ENCODE measurements at regions not wholly inside any gene's neighbourhood (a gene's known extent, or its start where the extent isn't known, plus 50 kb on each side); places are given as distances from the start of the nearest gene placed in this dataset.

- Histone ChIP-seq H4K8ac (ENCODE audit: extremely low read depth, insufficient read depth, low read length) (no peak overlapping the region), H3K79me1 (ENCODE audit: low read depth, low read length) (peaks cover 3% of the 10 kb centered on the region; the same call in 1 of the 2 replicates), H2BK120ac (replicated peaks; ENCODE audit: low read depth, low read length) (no peak overlapping the region), H2AFZ (ENCODE audit: low read length) (no peak overlapping the region), H2BK15ac (ENCODE audit: low read length) (no peak overlapping the region), H2BK12ac (ENCODE audit: low read depth, low read length) (no peak overlapping the region), H3K27ac (ENCODE audit: low read depth, low read length) (no peak overlapping the region), H3K23ac (ENCODE audit: insufficient read length) (no peak overlapping the region), H3K56ac (replicated peaks; ENCODE audit: insufficient read length, low read depth, low read length) (no peak overlapping the region), H4K91ac (replicated peaks; ENCODE audit: insufficient read length, low read length) (no peak overlapping the region), H3K14ac (ENCODE audit: insufficient read length) (no peak overlapping the region), H3K18ac (ENCODE audit: extremely low read depth, low read length) (no peak overlapping the region), H3K9ac (replicated peaks in 1 of 4; ENCODE audit: extremely low read depth in 1 of 4, low read depth in 3 of 4, low read length in 3 of 4) (no peak overlapping the region), H4K20me1 (replicated peaks in 1 of 2; ENCODE audit: control insufficient read depth in 1 of 2, insufficient read depth in 2 of 2, low read length in 2 of 2) (peaks cover 1 to 6% of the 10 kb centered on the region in 2 experiments), H3K9me3 (ENCODE audit: insufficient read depth in 2 of 2, low read depth in 1 of 2, low read length in 1 of 2) (no peaks in the 10 kb centered on the region), H3K79me2 (ENCODE audit: control insufficient read depth in 1 of 2, insufficient read depth in 2 of 2, low read length in 2 of 2) (peaks cover 0 to 83% of the 10 kb centered on the region in 2 experiments; a peak in 2 of 4 replicates), H3K27me3 (replicated peaks in 1 of 4; ENCODE audit: control insufficient read depth in 3 of 4, extremely low read depth in 1 of 4, insufficient read depth in 3 of 4, low read length in 3 of 4) (no peaks in the 10 kb centered on the region), H3K4me2 (ENCODE audit: insufficient read depth in 1 of 2, low read depth in 2 of 2, low read length in 2 of 2) (no peak overlapping the region), H2AK5ac (ENCODE audit: low read depth, low read length) (no peak overlapping the region), H2BK5ac (ENCODE audit: low read depth, low read length) (no peak overlapping the region), H3K4me1 (replicated peaks in 1 of 4; ENCODE audit: control insufficient read depth in 3 of 4, insufficient read depth in 4 of 4, low read length in 3 of 4) (peaks cover 4 to 19% (median 13%) of the 10 kb centered on the region in 4 experiments; a peak in 6 of 7 replicates), H4K5ac (ENCODE audit: insufficient read length, low read depth, low read length) (no peak overlapping the region), H3K36me3 (ENCODE audit: control insufficient read depth in 2 of 4, insufficient read depth in 4 of 4, low read length in 3 of 4) (no peaks in the 10 kb centered on the region), H3K4me3 (ENCODE audit: extremely low read depth in 1 of 4, insufficient read depth in 2 of 4, low read depth in 3 of 4, low read length in 4 of 4) (no peak overlapping the region), H3K4ac (replicated peaks; ENCODE audit: insufficient read length, low read depth, low read length) (no peak overlapping the region), H3K23me2 (ENCODE audit: low read depth, low read length) (no peaks in the 10 kb centered on the region), H2BK20ac (ENCODE audit: low read length) (no peak overlapping the region)
- CTCF ChIA-PET (ENCODE audit: partially characterized antibody), result interaction anchor here (0.6 to 1.6 kb wide), 2 partner anchors 10 to 12 kb away, joined by 3 to 4 read pairs; no protein-coding TSS in a partner anchor
- WGBS, 2 experiments (ENCODE audit: extremely low coverage in 1 of 2, insufficient coverage in 1 of 2, insufficient read length in 1 of 2, insufficient replicate concordance in 2 of 2, low coverage in 1 of 2, low lambda C conversion rate in 2 of 2, missing lambda C conversion rate in 1 of 2), result 96% methylated on average over 1 of the region's 1 CpG; no CpG with 5 or more reads in 1 of the 2 experiments
- DNase-seq (ENCODE audit: low read depth in 1 of 2, low spot score in 2 of 2) (no peak), FAIRE-seq (no peak)
- POLR2A ChIA-PET (ENCODE audit: partially characterized antibody), result no interaction called here
- TF ChIP-seq YY1 (IDR thresholded peaks at IDR 0.05; ENCODE audit: low read depth, low read length), result no peak
- no peak for TF ChIP-seq SP4 (IDR thresholded peaks at IDR 0.05; ENCODE audit: low read length)
- no peak for TF ChIP-seq BACH1 (IDR thresholded peaks at IDR 0.05; ENCODE audit: low read length)
- TF ChIP-seq SIN3A (conservative IDR thresholded peaks at IDR 0.05 in 1 of 2, IDR thresholded peaks at IDR 0.05 in 1 of 2; ENCODE audit: low read depth in 1 of 2, low read length in 2 of 2), result no peak
- no peak for TF ChIP-seq CREB1 (IDR thresholded peaks at IDR 0.05)
- no peak for TF ChIP-seq FOSL1 (IDR thresholded peaks at IDR 0.05; ENCODE audit: insufficient read depth, low read depth, low read length)
- TF ChIP-seq CTCF (IDR thresholded peaks at IDR 0.05; ENCODE audit: control extremely low read depth in 1 of 3, insufficient read depth in 1 of 3, low read depth in 1 of 3, low read length in 3 of 3), result no peak
- TF ChIP-seq POLR2AphosphoS5 (IDR thresholded peaks at IDR 0.05; ENCODE audit: low read depth, low read length), result no peak
- TF ChIP-seq JUND (IDR thresholded peaks at IDR 0.05; ENCODE audit: low read length), result no peak
- TF ChIP-seq ATF3 (IDR thresholded peaks at IDR 0.05; ENCODE audit: insufficient read depth, low read depth, low read length), result no peak
- no peak for TF ChIP-seq SUZ12 (IDR thresholded peaks at IDR 0.05; ENCODE audit: low read length)
- TF ChIP-seq MAFK (IDR thresholded peaks at IDR 0.05; ENCODE audit: low read depth, low read length), result no peak
Measured at GRCh38 chr2:167388901-167389300, 500.6 kb downstream of the XIRP2 start.
